Osteoblast (primary cell): ENCODE measurements at regions not wholly inside any gene's neighbourhood (a gene's known extent, or its start where the extent isn't known, plus 50 kb on each side); places are given as distances from the start of the nearest gene placed in this dataset.

Experiments used
- DNase-seq: peaks from one replicate; pipeline ENCODE4 v3.0.0; 2011; ENCODE audit warnings: low spot score, mixed read lengths; ENCODE audit not compliant: insufficient read length; ENCODE audit errors: missing footprints
- H2AFZ ChIP-seq: 2 replicates; pipeline ENCODE4 v1.6.0; 2011; ENCODE audit warnings: mild to moderate bottlenecking, low read length
- H3K27ac ChIP-seq: 2 replicates; pipeline ENCODE4 v1.5.1; 2011; ENCODE audit warnings: mild to moderate bottlenecking, low read depth, low read length, moderate library complexity
- H3K27me3 ChIP-seq: 2 replicates; pipeline ENCODE4 v1.6.0; 2012; ENCODE audit warnings: mild to moderate bottlenecking, control low read depth, inconsistent platforms, low read length, moderate library complexity; ENCODE audit not compliant: insufficient read depth
- H3K36me3 ChIP-seq: 2 replicates; pipeline ENCODE4 v1.5.1; 2011; ENCODE audit warnings: mild to moderate bottlenecking, low read length, control low read depth, moderate library complexity; ENCODE audit not compliant: insufficient read depth
- H3K4me1 ChIP-seq: 2 replicates; pipeline ENCODE4 v1.5.1; 2011; ENCODE audit warnings: mild to moderate bottlenecking, low read length, control low read depth, moderate library complexity; ENCODE audit not compliant: insufficient read depth
- H3K4me2 ChIP-seq: 2 replicates; pipeline ENCODE4 v1.6.0; 2011; ENCODE audit warnings: mild to moderate bottlenecking, low read length; ENCODE audit not compliant: insufficient read depth
- H3K4me3 ChIP-seq: fragments of 200-600 bp; sonication (generic); 3 replicates; pipeline ENCODE4 v1.5.1; 2012; ENCODE audit warnings: mild to moderate bottlenecking, low read length, inconsistent platforms; ENCODE audit not compliant: insufficient read depth
- H3K79me2 ChIP-seq: 2 replicates; pipeline ENCODE4 v1.6.0; 2012; ENCODE audit warnings: mild to moderate bottlenecking, low read length, control low read depth, inconsistent platforms; ENCODE audit not compliant: insufficient read depth
- H3K9me3 ChIP-seq: 2 replicates; pipeline ENCODE4 v1.5.1; 2011; ENCODE audit warnings: low read depth, low read length, control low read depth
- H4K20me1 ChIP-seq: 2 replicates; pipeline ENCODE4 v1.6.0; 2012; ENCODE audit warnings: mild to moderate bottlenecking, low read length, control low read depth; ENCODE audit not compliant: insufficient read depth
- CTCF ChIP-seq: IDR thresholded peaks from 2 replicates; pipeline ENCODE4 v1.5.1; 2011; ENCODE audit warnings: mild to moderate bottlenecking, low read depth, low read length, moderate library complexity; ENCODE audit errors: extremely low read depth

DNA sequence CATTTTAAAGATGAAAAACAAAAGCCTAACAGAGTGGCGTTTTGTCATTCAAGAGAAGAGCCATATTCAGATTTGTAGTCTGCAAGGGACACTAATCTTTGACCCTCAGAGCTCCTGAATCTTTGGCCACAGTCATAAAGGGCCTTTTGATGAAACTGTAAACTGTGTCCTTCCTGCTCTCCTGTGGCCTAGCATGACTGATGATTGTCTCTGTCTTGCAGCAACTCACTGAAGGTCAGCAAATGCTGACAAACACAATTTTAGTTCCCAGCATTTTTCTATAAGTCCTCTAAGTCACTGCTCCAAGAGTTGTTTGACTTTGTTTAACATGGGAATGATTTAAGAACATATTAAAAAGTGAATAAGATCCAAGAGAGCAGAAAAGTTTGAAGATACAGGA is 55.3 kb upstream of the PRELP start:
- H3K4me3 ChIP-seq: no peak overlapping the region
- no peak overlapping the region for H2AFZ ChIP-seq
- no peaks in the 10 kb centered on the region for H3K79me2 ChIP-seq
- H3K27me3 ChIP-seq: peaks cover 14% of the 10 kb centered on the region
- H3K36me3 ChIP-seq: no peaks in the 10 kb centered on the region
- no peak for TF ChIP-seq CTCF
- H4K20me1 ChIP-seq: no peaks in the 10 kb centered on the region
- DNase-seq: no peak
- no peaks in the 10 kb centered on the region for H3K9me3 ChIP-seq
- H3K4me2 ChIP-seq: no peak overlapping the region
- H3K4me1 ChIP-seq: peaks cover 3% of the 10 kb centered on the region
- H3K27ac ChIP-seq: no peak overlapping the region

- Histone ChIP-seq H3K9me3 (no peaks in the 10 kb centered on the region), H3K4me3 (no peak overlapping the region), H3K4me1 (peaks cover 3% of the 10 kb centered on the region), H3K36me3 (no peaks in the 10 kb centered on the region), H4K20me1 (no peaks in the 10 kb centered on the region), H2AFZ (no peak overlapping the region), H3K27ac (no peak overlapping the region), H3K27me3 (peaks cover 19% of the 10 kb centered on the region), H3K79me2 (no peaks in the 10 kb centered on the region), H3K4me2 (no peak overlapping the region)
- DNase-seq: no peak
- no peak for TF ChIP-seq CTCF
These were observed 54.4 kb upstream of the PRELP start for GRCh38 chr1:203421246-203421645.

DNA sequence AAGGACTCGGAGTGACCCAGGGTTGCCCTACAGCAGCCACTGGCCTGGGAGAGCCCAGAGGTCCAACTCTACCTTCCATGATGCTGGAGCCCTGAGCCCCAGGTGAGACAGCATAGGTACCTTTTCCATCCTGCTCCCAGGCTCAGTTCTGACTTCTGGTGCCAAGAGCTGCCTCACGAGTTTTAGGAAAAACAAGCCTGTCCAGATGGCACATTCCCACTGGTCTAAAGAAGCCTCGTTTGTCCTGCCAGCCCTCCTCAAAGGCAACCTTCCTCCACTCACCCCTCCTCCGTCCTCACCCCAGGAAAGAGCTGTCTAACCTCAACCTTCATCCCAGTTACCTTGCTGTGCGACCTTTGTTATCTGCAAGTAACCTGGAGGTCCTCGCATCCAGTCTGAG is 53.5 kb upstream of the PRELP start:
- TF ChIP-seq CTCF: no peak
- H3K27me3 ChIP-seq: peaks cover 27% of the 10 kb centered on the region
- no peak overlapping the region for H2AFZ ChIP-seq
- no peak overlapping the region for H3K4me3 ChIP-seq
- H3K4me2 ChIP-seq: no peak overlapping the region
- no peak overlapping the region for H3K27ac ChIP-seq
- H4K20me1 ChIP-seq: no peaks in the 10 kb centered on the region
- H3K4me1 ChIP-seq: peaks cover 3% of the 10 kb centered on the region
- DNase-seq: no peak
- no peaks in the 10 kb centered on the region for H3K79me2 ChIP-seq
- H3K9me3 ChIP-seq: no peaks in the 10 kb centered on the region
- no peaks in the 10 kb centered on the region for H3K36me3 ChIP-seq

DNA sequence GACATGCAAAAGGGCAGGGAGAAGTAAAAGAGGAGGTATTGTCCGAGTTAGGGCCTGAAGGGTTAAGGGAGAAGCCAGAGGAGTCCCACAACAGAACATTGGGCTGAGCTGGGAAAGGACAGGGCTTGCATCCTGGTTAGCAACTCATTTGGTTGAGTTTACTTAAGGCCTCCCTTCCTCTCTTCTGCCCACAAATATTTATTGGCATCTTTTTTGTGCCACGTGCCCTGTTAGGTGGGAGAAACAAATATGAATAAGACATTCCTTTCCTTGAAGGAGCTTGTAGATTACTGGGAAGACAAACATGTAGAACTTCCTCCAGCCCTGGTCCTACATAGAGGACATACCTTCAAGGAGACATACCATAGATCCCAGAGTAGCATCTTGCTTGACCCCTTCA is 53.0 kb upstream of the PRELP start:
- Histone ChIP-seq H3K9me3 (no peaks in the 10 kb centered on the region), H3K4me2 (no peak overlapping the region), H3K79me2 (no peaks in the 10 kb centered on the region), H2AFZ (no peak overlapping the region), H3K4me1 (peaks cover 3% of the 10 kb centered on the region), H3K36me3 (no peaks in the 10 kb centered on the region), H4K20me1 (no peaks in the 10 kb centered on the region), H3K27me3 (peaks cover 32% of the 10 kb centered on the region), H3K27ac (no peak overlapping the region), H3K4me3 (no peak overlapping the region)
- no peak for DNase-seq
- TF ChIP-seq CTCF: no peak
